Tibial nerve (tissue), 4 donors: ENCODE measurements at regions not wholly inside any gene's neighbourhood (a gene's known extent, or its start where the extent isn't known, plus 50 kb on each side); places are given as distances from the start of the nearest gene placed in this dataset.
"Not testable (repeated sequence)": the region's sequence is repeated elsewhere in the genome, so short reads cannot be mapped to it uniquely, and the experiment has no call there.

Experiments used
- EP300 ChIP-seq, 2 donors: sonication (generic); formaldehyde crosslinking; IDR thresholded peaks; one replicate each; pipeline ENCODE4 v1.6.1; 2017; ENCODE audit warnings: antibody characterized with exemption in 2 of 2, mild to moderate bottlenecking in 1 of 2
- POLR2A ChIP-seq, 2 donors: fragments of 450-650 bp; IDR thresholded peaks; one replicate each; pipeline ENCODE4 v1.6.1; 2017; ENCODE audit warnings: antibody characterized with exemption in 2 of 2, mild to moderate bottlenecking in 2 of 2, moderate library complexity in 2 of 2
- TF ChIP-seq, protein P1 (sequence below), 5 experiments: fragments of 200-600 bp in 3 of 5; fragments of 450-650 bp in 2 of 5; sonication (generic) in 3 of 5; IDR thresholded peaks; one replicate each; pipeline ENCODE4 v1.5.1; 2016 to 2019; ENCODE audit warnings: antibody characterized with exemption in 5 of 5, mild to moderate bottlenecking in 3 of 5, moderate library complexity in 2 of 5

- TF ChIP-seq, protein P1, sequence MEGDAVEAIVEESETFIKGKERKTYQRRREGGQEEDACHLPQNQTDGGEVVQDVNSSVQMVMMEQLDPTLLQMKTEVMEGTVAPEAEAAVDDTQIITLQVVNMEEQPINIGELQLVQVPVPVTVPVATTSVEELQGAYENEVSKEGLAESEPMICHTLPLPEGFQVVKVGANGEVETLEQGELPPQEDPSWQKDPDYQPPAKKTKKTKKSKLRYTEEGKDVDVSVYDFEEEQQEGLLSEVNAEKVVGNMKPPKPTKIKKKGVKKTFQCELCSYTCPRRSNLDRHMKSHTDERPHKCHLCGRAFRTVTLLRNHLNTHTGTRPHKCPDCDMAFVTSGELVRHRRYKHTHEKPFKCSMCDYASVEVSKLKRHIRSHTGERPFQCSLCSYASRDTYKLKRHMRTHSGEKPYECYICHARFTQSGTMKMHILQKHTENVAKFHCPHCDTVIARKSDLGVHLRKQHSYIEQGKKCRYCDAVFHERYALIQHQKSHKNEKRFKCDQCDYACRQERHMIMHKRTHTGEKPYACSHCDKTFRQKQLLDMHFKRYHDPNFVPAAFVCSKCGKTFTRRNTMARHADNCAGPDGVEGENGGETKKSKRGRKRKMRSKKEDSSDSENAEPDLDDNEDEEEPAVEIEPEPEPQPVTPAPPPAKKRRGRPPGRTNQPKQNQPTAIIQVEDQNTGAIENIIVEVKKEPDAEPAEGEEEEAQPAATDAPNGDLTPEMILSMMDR (IDR thresholded peaks at IDR 0.05) = not testable (repeated sequence)
- not testable (repeated sequence) for TF ChIP-seq POLR2A, EP300 (IDR thresholded peaks at IDR 0.05)
These were observed 419.0 kb upstream of the CNTNAP2 start for GRCh38 chr7:145697412-145698107.
